ENCODE measurements at regions not wholly inside any gene's neighbourhood (a gene's known extent, or its start where the extent isn't known, plus 50 kb on each side); places are given as distances from the start of the nearest gene placed in this dataset.

- Histone ChIP-seq H3K4me1 (no peaks in the 10 kb centered on the region), H3K4me3 (no peak overlapping the region), H3K36me3 (no peaks in the 10 kb centered on the region), H3K27me3 (no peaks in the 10 kb centered on the region), H3K9me3 (no peaks in the 10 kb centered on the region), H3K27ac (no peak overlapping the region)
- TF ChIP-seq, protein P1, sequence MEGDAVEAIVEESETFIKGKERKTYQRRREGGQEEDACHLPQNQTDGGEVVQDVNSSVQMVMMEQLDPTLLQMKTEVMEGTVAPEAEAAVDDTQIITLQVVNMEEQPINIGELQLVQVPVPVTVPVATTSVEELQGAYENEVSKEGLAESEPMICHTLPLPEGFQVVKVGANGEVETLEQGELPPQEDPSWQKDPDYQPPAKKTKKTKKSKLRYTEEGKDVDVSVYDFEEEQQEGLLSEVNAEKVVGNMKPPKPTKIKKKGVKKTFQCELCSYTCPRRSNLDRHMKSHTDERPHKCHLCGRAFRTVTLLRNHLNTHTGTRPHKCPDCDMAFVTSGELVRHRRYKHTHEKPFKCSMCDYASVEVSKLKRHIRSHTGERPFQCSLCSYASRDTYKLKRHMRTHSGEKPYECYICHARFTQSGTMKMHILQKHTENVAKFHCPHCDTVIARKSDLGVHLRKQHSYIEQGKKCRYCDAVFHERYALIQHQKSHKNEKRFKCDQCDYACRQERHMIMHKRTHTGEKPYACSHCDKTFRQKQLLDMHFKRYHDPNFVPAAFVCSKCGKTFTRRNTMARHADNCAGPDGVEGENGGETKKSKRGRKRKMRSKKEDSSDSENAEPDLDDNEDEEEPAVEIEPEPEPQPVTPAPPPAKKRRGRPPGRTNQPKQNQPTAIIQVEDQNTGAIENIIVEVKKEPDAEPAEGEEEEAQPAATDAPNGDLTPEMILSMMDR (IDR thresholded peaks at IDR 0.05), result no peak
- ATAC-seq, result no peak
- intact Hi-C loops (cut with DNase I), result no loop called here
- DNase-seq, result no peak
Measured at GRCh38 chr17:6276711-6277110, 158.2 kb downstream of the AIPL1 start.

GRCh38 chr17:6274310-6274709 lies 160.6 kb downstream of the AIPL1 start:
- H3K36me3 ChIP-seq, result no peaks in the 10 kb centered on the region
- intact Hi-C loops (cut with DNase I), result no loop called here
- no peaks in the 10 kb centered on the region for H3K9me3 ChIP-seq
- no peak for ATAC-seq
- no peak overlapping the region for H3K27ac ChIP-seq
- TF ChIP-seq, protein P1 (IDR thresholded peaks at IDR 0.05), result no peak
- DNase-seq, result no peak
- no peaks in the 10 kb centered on the region for H3K27me3 ChIP-seq
- H3K4me1 ChIP-seq, result no peaks in the 10 kb centered on the region
- H3K4me3 ChIP-seq, result no peak overlapping the region

DNA sequence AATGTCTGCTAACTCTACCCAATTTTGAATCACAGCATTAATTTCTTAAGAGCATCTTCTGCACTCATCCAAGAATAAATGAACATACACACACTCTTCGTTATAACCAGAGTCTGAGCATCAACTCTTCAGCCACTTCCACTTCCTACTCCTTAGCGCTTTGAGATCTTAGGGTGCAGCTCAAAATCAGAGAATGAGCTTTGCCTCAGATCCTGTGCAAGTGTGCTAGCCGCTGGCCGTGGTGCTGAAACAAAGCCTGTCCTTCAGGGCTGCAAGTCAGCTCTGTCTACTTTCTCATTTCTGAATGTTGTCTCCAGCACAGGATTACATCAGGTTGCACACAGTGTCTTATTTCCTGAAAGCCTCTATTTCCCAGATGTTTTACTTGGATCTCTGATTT lies 165.4 kb downstream of the AIPL1 start:
- intact Hi-C loops (cut with DNase I), result no loop called here
- ATAC-seq, result peak; percentile 30
- H3K27me3 ChIP-seq, result no peaks in the 10 kb centered on the region

GRCh38 chr17:6261466-6261865 lies 173.5 kb downstream of the AIPL1 start:
- H3K4me1 ChIP-seq, result no peaks in the 10 kb centered on the region
- DNase-seq, result no peak
- no peak for ATAC-seq
- no peak overlapping the region for H3K27ac ChIP-seq
- TF ChIP-seq, protein P1 (IDR thresholded peaks at IDR 0.05), result no peak
- peaks cover 0 to 4% of the 10 kb centered on the region in 2 donors for H3K9me3 ChIP-seq
- intact Hi-C loops (cut with DNase I), result no loop called here
- no peaks in the 10 kb centered on the region for H3K36me3 ChIP-seq
- H3K4me3 ChIP-seq, result no peak overlapping the region
- H3K27me3 ChIP-seq, result peaks cover 0 to 23% of the 10 kb centered on the region in 2 donors

More for the DNA sequence above, 165.4 kb downstream of the AIPL1 start:
- TF ChIP-seq, protein P1 (IDR thresholded peaks at IDR 0.05), result no peak
- no peak overlapping the region for H3K4me3 ChIP-seq
- DNase-seq, result peak in 2 of 4 donors; percentile 22 to 45
- H3K9me3 ChIP-seq, result peaks cover 0 to 4% of the 10 kb centered on the region in 2 donors
- H3K27ac ChIP-seq, result no peak overlapping the region
- no peaks in the 10 kb centered on the region for H3K36me3 ChIP-seq
- H3K4me1 ChIP-seq, result no peaks in the 10 kb centered on the region

DNA sequence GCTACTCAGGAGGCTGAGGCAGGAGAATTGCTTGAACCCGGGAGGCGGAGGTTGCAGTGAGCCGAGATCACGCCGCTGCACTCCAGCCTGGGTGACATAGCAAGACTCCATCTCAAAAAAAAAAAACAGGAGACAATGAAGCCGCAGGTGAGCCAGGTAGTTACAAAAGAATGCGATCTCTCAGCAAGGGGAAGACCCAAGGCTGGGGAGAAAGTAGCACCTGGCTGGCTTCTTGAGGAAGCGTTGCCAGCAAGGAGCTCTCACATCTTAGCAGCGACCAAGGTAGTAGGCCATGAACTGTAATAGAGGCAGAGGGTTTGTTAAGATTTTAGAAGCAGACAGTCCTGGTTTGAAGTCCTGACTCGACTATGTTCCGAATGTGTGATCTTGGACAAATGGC lies 175.0 kb downstream of the AIPL1 start:
- H3K9me3 ChIP-seq, result no peaks in the 10 kb centered on the region
- intact Hi-C loops (cut with DNase I), result no loop called here
- H3K27me3 ChIP-seq, result peaks cover 0 to 26% of the 10 kb centered on the region in 2 donors
- H3K27ac ChIP-seq, result no peak overlapping the region
- DNase-seq (no peak), ATAC-seq (no peak)
- no peaks in the 10 kb centered on the region for H3K36me3 ChIP-seq
- TF ChIP-seq, protein P1 (IDR thresholded peaks at IDR 0.05), result no peak
- no peak overlapping the region for H3K4me3 ChIP-seq
- H3K4me1 ChIP-seq, result no peaks in the 10 kb centered on the region
